GM23248 (cell line): ENCODE measurements at regions not wholly inside any gene's neighbourhood (a gene's known extent, or its start where the extent isn't known, plus 50 kb on each side); places are given as distances from the start of the nearest gene placed in this dataset.

ENCODE experiments used
- DNase-seq: peaks from one replicate; pipeline ENCODE4 v3.0.0-alpha.2; 2015
- H2AFZ ChIP-seq: fragments of 200-600 bp; sonication (generic); 2 replicates; pipeline ENCODE4 v1.6.1; 2016; ENCODE audit warnings: antibody characterized with exemption
- H3F3A ChIP-seq: fragments of 200-600 bp; sonication (generic); 2 replicates; pipeline ENCODE4 v1.6.1; 2016; ENCODE audit warnings: mild to moderate bottlenecking, antibody characterized with exemption, mixed run types; ENCODE audit not compliant: insufficient read depth
- H3K27ac ChIP-seq: fragments of 200-600 bp; sonication (generic); 2 replicates; pipeline ENCODE4 v1.5.1; 2016; ENCODE audit warnings: mild to moderate bottlenecking
- H3K27me3 ChIP-seq: fragments of 200-600 bp; sonication (generic); replicated peaks from 2 replicates; pipeline ENCODE4 v1.6.1; 2016; ENCODE audit warnings: mild to moderate bottlenecking; ENCODE audit not compliant: insufficient read depth
- H3K36me3 ChIP-seq: fragments of 200-600 bp; sonication (generic); 2 replicates; pipeline ENCODE4 v1.6.1; 2016; ENCODE audit warnings: low read depth, mild to moderate bottlenecking
- H3K4me1 ChIP-seq: fragments of 200-600 bp; sonication (generic); 2 replicates; pipeline ENCODE4 v1.6.1; 2016; ENCODE audit warnings: mild to moderate bottlenecking; ENCODE audit not compliant: insufficient read depth
- H3K4me2 ChIP-seq: fragments of 200-600 bp; sonication (generic); one replicate; pipeline ENCODE4 v1.6.1; 2016; ENCODE audit warnings: mild to moderate bottlenecking; ENCODE audit not compliant: unreplicated experiment
- H3K4me3 ChIP-seq: fragments of 200-600 bp; sonication (generic); 2 replicates; pipeline ENCODE4 v1.5.1; 2016; ENCODE audit warnings: mild to moderate bottlenecking
- H3K79me2 ChIP-seq: fragments of 200-600 bp; sonication (generic); 2 replicates; pipeline ENCODE4 v1.6.1; 2016; ENCODE audit warnings: mild to moderate bottlenecking; ENCODE audit not compliant: insufficient read depth
- H3K9ac ChIP-seq: fragments of 200-600 bp; sonication (generic); 2 replicates; pipeline ENCODE4 v1.6.1; 2016; ENCODE audit warnings: mild to moderate bottlenecking
- H3K9me2 ChIP-seq: fragments of 200-600 bp; sonication (generic); 2 replicates; pipeline ENCODE4 v1.6.1; 2016; ENCODE audit warnings: mixed run types, mild to moderate bottlenecking, moderate library complexity; ENCODE audit not compliant: insufficient read depth
- H3K9me3 ChIP-seq: fragments of 200-600 bp; sonication (generic); one replicate; pipeline ENCODE4 v1.6.1; 2017; ENCODE audit warnings: low read depth
- H4K20me1 ChIP-seq: fragments of 200-600 bp; sonication (generic); 2 replicates; pipeline ENCODE4 v1.6.0; 2016; ENCODE audit not compliant: insufficient read depth
- EZH2 ChIP-seq: fragments of 200-600 bp; sonication (generic); IDR thresholded peaks from 2 replicates; pipeline ENCODE4 v1.6.1; 2018; ENCODE audit warnings: antibody characterized with exemption, mild to moderate bottlenecking; ENCODE audit not compliant: insufficient read depth, poor library complexity, severe bottlenecking
- EZH2phosphoT487 ChIP-seq: fragments of 200-600 bp; sonication (generic); IDR thresholded peaks from 2 replicates; pipeline ENCODE4 v1.6.1; 2018; ENCODE audit warnings: antibody characterized with exemption, moderate library complexity, mild to moderate bottlenecking, low read depth; ENCODE audit not compliant: insufficient read depth
- WGBS, 2 experiments: methylation state at CpG; one replicate each; pipeline ENCODE4 v1.1.6; 2015 to 2017; ENCODE audit warnings: low lambda C conversion rate in 2 of 2, low coverage in 1 of 2; ENCODE audit errors: missing lambda C conversion rate in 2 of 2; 5-methylcytosine and 5-hydroxymethylcytosine counted together
- in situ Hi-C: fragments of 300-500 bp; cut with MboI; formaldehyde crosslinking; loops from 2 replicates; pipeline ENCODE4 v1.15.0; 2020

DNA sequence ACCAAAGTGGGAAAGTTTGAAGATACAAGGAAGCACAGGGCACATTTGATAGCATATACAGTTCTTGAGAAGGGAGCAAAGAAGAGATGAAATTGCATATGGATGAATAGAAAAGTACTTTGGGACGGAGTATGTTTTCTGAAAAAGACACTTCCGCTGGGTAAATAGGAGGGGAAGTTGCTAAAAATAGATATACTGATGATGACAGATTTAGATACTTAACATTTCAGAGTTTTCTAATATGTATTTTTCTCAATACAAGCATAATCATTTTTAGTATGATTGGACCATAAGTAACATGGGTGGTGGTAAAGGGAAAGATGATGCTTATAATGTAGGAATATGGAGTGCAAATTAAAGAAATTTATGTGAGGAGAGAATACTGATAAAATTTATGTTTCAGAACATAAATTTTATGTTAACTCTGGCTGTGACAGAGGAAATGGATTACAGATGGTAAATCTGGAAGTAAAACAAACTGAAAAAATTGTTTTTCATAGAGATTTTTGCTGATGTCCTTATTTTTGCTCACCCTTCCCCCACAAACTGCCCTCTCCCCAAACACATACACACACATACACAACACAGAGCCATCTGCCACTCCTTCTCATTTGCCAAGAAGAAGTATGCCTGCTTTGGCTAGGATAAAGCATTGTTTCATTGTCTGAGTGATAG lies 583.9 kb upstream of the MIR17HG start:
- Histone ChIP-seq H3K4me3 (no peak overlapping the region), H3K27ac (no peak overlapping the region), H3K9me3 (no peaks in the 10 kb centered on the region), H3K79me2 (no peaks in the 10 kb centered on the region), H4K20me1 (no peaks in the 10 kb centered on the region), H3K9me2 (no peaks in the 10 kb centered on the region), H3K36me3 (no peaks in the 10 kb centered on the region), H3F3A (no peaks in the 10 kb centered on the region), H3K4me2 (no peak overlapping the region), H3K4me1 (no peaks in the 10 kb centered on the region), H3K27me3 (no peaks in the 10 kb centered on the region), H2AFZ (peak overlapping the region; percentile 53; the same call in 1 of the 2 replicates), H3K9ac (no peak overlapping the region)
- in situ Hi-C loops: no loop called here
- WGBS, 2 experiments: 12 to 20% methylated on average over 2 of the region's 2 CpGs
- no peak for DNase-seq
- no peak for TF ChIP-seq EZH2
- TF ChIP-seq EZH2phosphoT487: no peak

DNA sequence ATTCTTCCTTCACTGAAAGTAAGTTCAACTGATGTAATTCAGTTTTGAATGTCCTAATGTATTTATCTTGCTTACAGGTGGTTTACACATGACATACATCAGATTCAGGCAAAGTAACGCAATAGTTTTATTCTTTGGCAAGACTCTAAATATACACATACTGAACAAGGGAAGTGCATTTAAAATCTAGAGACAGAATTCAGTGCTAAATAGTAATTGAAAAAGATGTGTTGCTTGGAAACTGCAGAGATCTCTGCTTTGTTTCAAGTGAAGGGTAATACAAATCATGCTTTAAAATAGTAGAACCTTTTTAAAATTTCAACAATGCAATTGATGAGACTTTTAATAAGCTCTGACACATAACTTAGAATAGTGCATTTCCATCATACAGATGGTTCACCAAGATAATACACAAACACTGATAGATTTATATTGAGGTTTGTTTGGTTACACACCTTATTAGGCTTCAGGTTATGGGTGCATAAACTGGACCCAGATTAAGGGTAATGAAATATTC lies 581.0 kb upstream of the MIR17HG start:
- no peaks in the 10 kb centered on the region for H3K79me2 ChIP-seq
- H3K4me2 ChIP-seq: no peak overlapping the region
- no peak overlapping the region for H2AFZ ChIP-seq
- no peak overlapping the region for H3K9ac ChIP-seq
- no peaks in the 10 kb centered on the region for H3F3A ChIP-seq
- H4K20me1 ChIP-seq: no peaks in the 10 kb centered on the region
- H3K36me3 ChIP-seq: no peaks in the 10 kb centered on the region
- no peak for TF ChIP-seq EZH2
- TF ChIP-seq EZH2phosphoT487: no peak
- H3K4me3 ChIP-seq: no peak overlapping the region
- no peaks in the 10 kb centered on the region for H3K9me3 ChIP-seq
- no peak overlapping the region for H3K27ac ChIP-seq
- no peaks in the 10 kb centered on the region for H3K4me1 ChIP-seq
- no peaks in the 10 kb centered on the region for H3K27me3 ChIP-seq
- H3K9me2 ChIP-seq: no peaks in the 10 kb centered on the region
- in situ Hi-C loops: no loop called here
- no peak for DNase-seq
- WGBS, 2 experiments: 83 to 85% methylated on average over 1 of the region's 1 CpG

DNA sequence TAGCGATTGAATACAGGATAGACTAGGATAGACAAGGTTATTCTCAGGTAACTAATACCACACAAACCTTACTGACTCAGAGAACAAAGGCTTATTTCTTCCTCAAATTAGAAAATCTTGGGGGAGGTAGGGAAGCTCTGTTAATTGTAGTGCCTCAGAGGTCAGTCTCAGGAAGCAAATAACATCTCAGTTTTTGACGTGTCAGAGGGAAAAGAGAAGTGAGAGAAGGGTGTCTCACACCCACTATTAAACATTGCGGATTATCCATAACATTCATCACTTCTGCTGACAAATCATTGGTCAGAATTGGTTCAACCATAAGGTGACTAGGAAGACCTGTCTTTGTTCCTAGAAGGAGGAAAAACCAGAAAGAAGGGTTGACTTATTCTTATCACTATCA lies 579.4 kb upstream of the MIR17HG start:
- WGBS, 2 experiments: 82 to 90% methylated on average over 3 of the region's 3 CpGs
- Histone ChIP-seq H4K20me1 (no peaks in the 10 kb centered on the region), H2AFZ (no peak overlapping the region), H3K9ac (no peak overlapping the region), H3K36me3 (no peaks in the 10 kb centered on the region), H3K4me1 (no peaks in the 10 kb centered on the region), H3F3A (no peaks in the 10 kb centered on the region), H3K9me3 (no peaks in the 10 kb centered on the region), H3K79me2 (no peaks in the 10 kb centered on the region), H3K4me3 (no peak overlapping the region), H3K27me3 (no peaks in the 10 kb centered on the region), H3K4me2 (no peak overlapping the region), H3K27ac (no peak overlapping the region), H3K9me2 (no peaks in the 10 kb centered on the region)
- TF ChIP-seq EZH2 (no peak), EZH2phosphoT487 (no peak)
- DNase-seq: no peak
- in situ Hi-C loops: no loop called here

GRCh38 chr13:90769387-90769786 lies 578.1 kb upstream of the MIR17HG start:
- H3K9me3 ChIP-seq: no peaks in the 10 kb centered on the region
- 68 to 71% methylated on average over 3 of the region's 3 CpGs for WGBS, 2 experiments

DNA sequence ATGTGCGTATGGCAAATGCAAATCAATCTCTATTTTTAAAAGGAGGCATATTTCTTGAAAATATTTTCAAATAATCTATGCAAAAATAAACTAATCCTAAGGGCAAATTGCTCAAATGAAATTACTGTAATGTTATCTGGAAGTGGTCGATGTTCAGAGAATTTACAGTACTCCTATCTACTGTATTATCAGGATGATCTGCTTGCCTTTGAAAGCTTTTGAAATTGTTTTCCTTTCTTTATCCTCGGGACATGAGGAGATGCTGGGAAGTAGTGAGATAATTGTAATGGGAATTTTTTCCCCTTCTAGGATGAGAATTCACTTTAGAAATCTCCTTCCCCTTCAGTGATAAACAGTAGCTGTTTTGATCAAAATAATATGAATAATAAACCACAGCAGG lies 577.2 kb upstream of the MIR17HG start:
- Histone ChIP-seq H3K4me2 (no peak overlapping the region), H3K9me3 (no peaks in the 10 kb centered on the region), H4K20me1 (no peaks in the 10 kb centered on the region), H3F3A (no peaks in the 10 kb centered on the region), H3K36me3 (no peaks in the 10 kb centered on the region), H2AFZ (no peak overlapping the region), H3K27me3 (no peaks in the 10 kb centered on the region), H3K4me1 (no peaks in the 10 kb centered on the region), H3K9me2 (no peaks in the 10 kb centered on the region), H3K79me2 (no peaks in the 10 kb centered on the region), H3K4me3 (no peak overlapping the region), H3K27ac (no peak overlapping the region), H3K9ac (no peak overlapping the region)
- WGBS, 2 experiments: 77 to 78% methylated on average over 3 of the region's 3 CpGs
- in situ Hi-C loops: no loop called here
- no peak for DNase-seq
- TF ChIP-seq EZH2phosphoT487: no peak
- no peak for TF ChIP-seq EZH2

More at GRCh38 chr13:90769387-90769786, 578.1 kb upstream of the MIR17HG start:
- DNase-seq: no peak
- no peaks in the 10 kb centered on the region for H3K36me3 ChIP-seq
- no peak overlapping the region for H3K4me2 ChIP-seq
- H3K4me3 ChIP-seq: no peak overlapping the region
- H3K27ac ChIP-seq: no peak overlapping the region
- H3F3A ChIP-seq: no peaks in the 10 kb centered on the region
- H4K20me1 ChIP-seq: no peaks in the 10 kb centered on the region
- H2AFZ ChIP-seq: no peak overlapping the region
- no peaks in the 10 kb centered on the region for H3K4me1 ChIP-seq
- H3K9me2 ChIP-seq: no peaks in the 10 kb centered on the region
- H3K27me3 ChIP-seq: no peaks in the 10 kb centered on the region
- in situ Hi-C loops: no loop called here
- no peak overlapping the region for H3K9ac ChIP-seq
- no peaks in the 10 kb centered on the region for H3K79me2 ChIP-seq
- TF ChIP-seq EZH2phosphoT487: no peak
